HG02763 (cell line): ENCODE measurements at regions not wholly inside any gene's neighbourhood (a gene's known extent, or its start where the extent isn't known, plus 50 kb on each side); places are given as distances from the start of the nearest gene placed in this dataset.

Experiments used
- ATAC-seq: cut with Tn5 transposase; IDR thresholded peaks from one replicate; pipeline ENCODE4 v1.9.1; 2021; ENCODE audit warnings: mild to moderate bottlenecking, moderate library complexity; ENCODE audit not compliant: unreplicated experiment

GRCh38 chr10:44064987-44065787, 319.7 kb downstream of the CXCL12 start:
- no peak for ATAC-seq

- no peak for ATAC-seq
Observed at GRCh38 chr10:44064317-44064716, 320.6 kb downstream of the CXCL12 start.

GRCh38 chr10:44063686-44064085, 321.2 kb downstream of the CXCL12 start:
- ATAC-seq: no peak

- no peak for ATAC-seq
Observed at GRCh38 chr10:44060719-44061118, 324.2 kb downstream of the CXCL12 start.

- no peak for ATAC-seq
Observed at GRCh38 chr10:44060221-44060620, 324.7 kb downstream of the CXCL12 start.

GRCh38 chr10:44058259-44058658, 326.6 kb downstream of the CXCL12 start:
- no peak for ATAC-seq

GRCh38 chr10:44056967-44057805, 327.7 kb downstream of the CXCL12 start:
- ATAC-seq: no peak

- no peak for ATAC-seq
Observed at GRCh38 chr10:44056206-44056605, 328.7 kb downstream of the CXCL12 start.

- no peak for ATAC-seq
Observed at GRCh38 chr10:44054046-44054445, 330.9 kb downstream of the CXCL12 start.

- no peak for ATAC-seq
Observed at GRCh38 chr10:44053391-44053790, 331.5 kb downstream of the CXCL12 start.

GRCh38 chr10:44051584-44052385, 333.1 kb downstream of the CXCL12 start:
- no peak for ATAC-seq

GRCh38 chr10:44051091-44051490, 333.8 kb downstream of the CXCL12 start:
- ATAC-seq: no peak

- ATAC-seq: no peak
Observed at GRCh38 chr10:44049301-44050015, 335.4 kb downstream of the CXCL12 start.

- ATAC-seq: no peak
Observed at GRCh38 chr10:44047361-44047760, 337.5 kb downstream of the CXCL12 start.

- no peak for ATAC-seq
Observed at GRCh38 chr10:44046605-44047004, 338.3 kb downstream of the CXCL12 start.

- no peak for ATAC-seq
Observed at GRCh38 chr10:44045020-44045419, 339.9 kb downstream of the CXCL12 start.

GRCh38 chr10:44044549-44044948, 340.3 kb downstream of the CXCL12 start:
- ATAC-seq: no peak

- no peak for ATAC-seq
Observed at GRCh38 chr10:44043646-44044375, 341.1 kb downstream of the CXCL12 start.

GRCh38 chr10:44042926-44043602, 341.8 kb downstream of the CXCL12 start:
- no peak for ATAC-seq
